Breast epithelium (tissue), 4 donors: ENCODE measurements at regions not wholly inside any gene's neighbourhood (a gene's known extent, or its start where the extent isn't known, plus 50 kb on each side); places are given as distances from the start of the nearest gene placed in this dataset.
"Not testable (repeated sequence)": the region's sequence is repeated elsewhere in the genome, so short reads cannot be mapped to it uniquely, and the experiment has no call there.

ENCODE experiments used
- DNase-seq, 2 donors: peaks; one replicate each; pipeline ENCODE4 v3.0.0-alpha.2; 2019; ENCODE audit warnings: low spot score in 2 of 2
- H3K27ac ChIP-seq, 2 donors: fragments of 200-600 bp; sonication (generic) in 1 of 2; one replicate each; pipeline ENCODE4 v1.5.1; 2016 to 2019; ENCODE audit warnings: mild to moderate bottlenecking in 1 of 2
- H3K27me3 ChIP-seq, 2 donors: fragments of 200-600 bp; sonication (generic) in 1 of 2; one replicate each; pipeline versions ENCODE4 v1.5.1 to v1.6.0; 2017 to 2019; ENCODE audit warnings: control low read depth in 1 of 2, mild to moderate bottlenecking in 1 of 2
- H3K36me3 ChIP-seq: fragments of 200-600 bp; one replicate; pipeline ENCODE4 v1.5.1; 2019
- H3K4me1 ChIP-seq, 2 donors: fragments of 200-600 bp; sonication (generic); one replicate each; pipeline ENCODE4 v1.5.1; 2016 to 2019; ENCODE audit warnings: control low read depth in 1 of 2
- H3K4me3 ChIP-seq, 3 donors: fragments of 200-600 bp; sonication (generic); 1 replicate in 2 of 3; 2 replicates in 1 of 3; pipeline ENCODE4 v1.5.1; 2016 to 2019; ENCODE audit warnings: mild to moderate bottlenecking in 3 of 3, moderate library complexity in 2 of 3
- H3K9me3 ChIP-seq, 2 donors: fragments of 200-600 bp; sonication (generic) in 1 of 2; one replicate each; pipeline ENCODE4 v1.5.1; 2016 to 2019; ENCODE audit warnings: control low read depth in 1 of 2
- POLR2A ChIP-seq: fragments of 450-650 bp; IDR thresholded peaks from one replicate; pipeline ENCODE4 v1.6.1; 2016; ENCODE audit warnings: antibody characterized with exemption, mild to moderate bottlenecking, moderate library complexity
- POLR2AphosphoS5 ChIP-seq, 3 donors: sonication (generic); formaldehyde crosslinking; IDR thresholded peaks; one replicate each; pipeline ENCODE4 v1.6.1; 2017; ENCODE audit warnings: antibody characterized with exemption in 3 of 3
- intact Hi-C: fragments of 100-400 bp; cut with DNase I; formaldehyde crosslinking; loops from one replicate; pipeline ENCODE4 v1.15.1; 2023; ENCODE audit warnings: low total_unique reads
- TF ChIP-seq, protein P1 (sequence below), 3 donors: fragments of 450-650 bp; IDR thresholded peaks; one replicate each; pipeline ENCODE4 v1.5.1; 2016 to 2017; ENCODE audit warnings: antibody characterized with exemption in 3 of 3, mild to moderate bottlenecking in 3 of 3, moderate library complexity in 3 of 3

DNA sequence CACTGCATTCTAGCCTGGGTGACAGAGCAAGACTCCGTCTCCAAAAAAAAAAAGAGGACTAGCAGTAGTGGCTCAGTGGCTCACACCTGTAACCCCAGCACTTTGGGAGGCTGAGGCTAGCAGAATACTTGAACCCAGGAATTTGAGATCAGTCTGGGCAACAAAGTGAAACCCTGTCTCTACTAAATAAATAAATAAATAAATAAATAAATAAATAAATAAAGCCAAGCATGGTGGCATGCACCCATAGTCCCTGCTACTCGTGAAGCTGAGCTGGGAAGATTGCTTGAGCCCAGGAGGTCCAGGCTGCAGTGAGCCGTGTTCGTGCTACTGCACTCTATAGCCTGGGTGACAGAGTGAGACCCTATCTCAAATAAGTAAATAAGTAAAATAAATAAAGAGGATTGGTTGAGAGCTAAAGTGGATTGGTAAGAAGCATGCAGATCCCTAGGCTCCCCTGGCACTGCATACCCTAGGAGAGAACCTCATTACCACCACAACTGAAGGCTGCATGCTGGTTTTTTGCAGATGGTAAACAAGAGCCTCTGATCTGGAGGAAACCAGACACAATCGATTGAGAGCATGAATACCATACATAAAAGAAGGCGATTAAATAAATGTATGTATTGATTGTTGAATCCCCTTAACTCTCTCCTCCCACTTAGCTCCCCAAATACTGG is 163.2 kb downstream of the REEP3 start:
- no peaks in the 10 kb centered on the region for H3K36me3 ChIP-seq
- intact Hi-C loops: no loop called here
- no peak overlapping the region for H3K4me3 ChIP-seq
- H3K4me1 ChIP-seq: no peaks in the 10 kb centered on the region
- H3K27me3 ChIP-seq: no peaks in the 10 kb centered on the region
- H3K9me3 ChIP-seq: no peaks in the 10 kb centered on the region
- no peak overlapping the region for H3K27ac ChIP-seq
- TF ChIP-seq POLR2AphosphoS5 (IDR thresholded peaks at IDR 0.05): no peak
- no peak for DNase-seq

DNA sequence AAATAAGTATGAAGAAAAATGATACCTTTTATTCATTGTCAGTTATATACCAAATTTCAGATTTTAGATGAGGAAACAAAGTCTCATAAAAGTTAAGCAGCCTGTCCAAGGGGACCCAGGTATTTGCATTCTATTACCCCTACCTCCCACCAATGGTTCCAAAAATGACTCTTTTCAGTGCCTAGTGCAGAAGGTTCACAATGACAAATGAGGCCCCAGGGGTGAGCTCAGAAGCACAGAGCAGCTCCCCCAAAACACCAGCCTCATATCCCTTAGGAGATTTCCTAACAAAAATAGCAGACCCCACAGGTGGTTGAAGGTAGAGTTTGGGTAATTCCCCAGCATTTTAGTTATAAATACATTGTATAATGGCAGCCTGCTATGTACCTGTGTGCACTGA is 168.6 kb downstream of the REEP3 start:
- H3K4me1 ChIP-seq: no peaks in the 10 kb centered on the region
- H3K27me3 ChIP-seq: no peaks in the 10 kb centered on the region
- H3K4me3 ChIP-seq: no peak overlapping the region
- no peaks in the 10 kb centered on the region for H3K36me3 ChIP-seq
- DNase-seq: no peak
- H3K9me3 ChIP-seq: no peaks in the 10 kb centered on the region
- intact Hi-C loops: no loop called here
- no peak for TF ChIP-seq POLR2A
- TF ChIP-seq, protein P1, sequence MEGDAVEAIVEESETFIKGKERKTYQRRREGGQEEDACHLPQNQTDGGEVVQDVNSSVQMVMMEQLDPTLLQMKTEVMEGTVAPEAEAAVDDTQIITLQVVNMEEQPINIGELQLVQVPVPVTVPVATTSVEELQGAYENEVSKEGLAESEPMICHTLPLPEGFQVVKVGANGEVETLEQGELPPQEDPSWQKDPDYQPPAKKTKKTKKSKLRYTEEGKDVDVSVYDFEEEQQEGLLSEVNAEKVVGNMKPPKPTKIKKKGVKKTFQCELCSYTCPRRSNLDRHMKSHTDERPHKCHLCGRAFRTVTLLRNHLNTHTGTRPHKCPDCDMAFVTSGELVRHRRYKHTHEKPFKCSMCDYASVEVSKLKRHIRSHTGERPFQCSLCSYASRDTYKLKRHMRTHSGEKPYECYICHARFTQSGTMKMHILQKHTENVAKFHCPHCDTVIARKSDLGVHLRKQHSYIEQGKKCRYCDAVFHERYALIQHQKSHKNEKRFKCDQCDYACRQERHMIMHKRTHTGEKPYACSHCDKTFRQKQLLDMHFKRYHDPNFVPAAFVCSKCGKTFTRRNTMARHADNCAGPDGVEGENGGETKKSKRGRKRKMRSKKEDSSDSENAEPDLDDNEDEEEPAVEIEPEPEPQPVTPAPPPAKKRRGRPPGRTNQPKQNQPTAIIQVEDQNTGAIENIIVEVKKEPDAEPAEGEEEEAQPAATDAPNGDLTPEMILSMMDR (IDR thresholded peaks at IDR 0.05): no peak
- TF ChIP-seq POLR2AphosphoS5 (IDR thresholded peaks at IDR 0.05): no peak
- H3K27ac ChIP-seq: no peak overlapping the region

DNA sequence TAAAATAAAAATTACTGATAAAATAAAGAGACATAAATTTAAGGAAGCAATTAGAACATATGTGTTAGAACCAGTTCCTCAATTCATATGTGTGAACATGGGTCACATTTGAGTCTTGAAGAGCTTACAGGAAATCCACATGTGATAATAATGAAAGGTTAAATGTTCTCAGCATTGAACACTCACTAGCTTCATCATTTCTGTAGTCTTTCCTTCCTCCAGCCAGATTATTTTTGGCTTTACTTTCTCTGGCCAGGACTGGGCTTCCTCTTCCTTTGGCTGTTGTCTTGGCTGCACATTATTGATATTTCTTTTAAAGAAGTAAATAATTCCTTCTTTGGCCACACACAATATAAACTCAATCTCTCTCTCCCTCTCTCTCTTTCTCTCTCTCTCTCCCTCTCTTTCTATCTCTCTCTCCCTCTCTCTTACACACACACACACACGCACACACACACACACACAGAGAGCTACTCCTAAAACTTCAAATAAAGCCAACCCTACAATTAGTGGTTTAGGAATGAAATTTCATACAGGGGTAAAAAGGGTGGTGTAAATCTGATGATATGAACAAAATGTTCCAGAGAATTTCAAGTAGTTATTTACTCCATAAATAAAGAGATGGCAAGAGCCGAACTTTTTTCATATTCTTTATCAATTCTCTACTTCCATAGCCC is 171.2 kb downstream of the REEP3 start:
- no peak for DNase-seq
- Histone ChIP-seq H3K9me3 (no peaks in the 10 kb centered on the region), H3K27me3 (no peaks in the 10 kb centered on the region), H3K4me3 (no peak overlapping the region), H3K4me1 (no peaks in the 10 kb centered on the region), H3K36me3 (no peaks in the 10 kb centered on the region), H3K27ac (peak overlapping the region; percentile 21 to 30)
- intact Hi-C loops: no loop called here
- no peak for TF ChIP-seq POLR2A
- TF ChIP-seq, protein P1 (IDR thresholded peaks at IDR 0.05): peak in 1 of 3 donors; percentile 9

DNA sequence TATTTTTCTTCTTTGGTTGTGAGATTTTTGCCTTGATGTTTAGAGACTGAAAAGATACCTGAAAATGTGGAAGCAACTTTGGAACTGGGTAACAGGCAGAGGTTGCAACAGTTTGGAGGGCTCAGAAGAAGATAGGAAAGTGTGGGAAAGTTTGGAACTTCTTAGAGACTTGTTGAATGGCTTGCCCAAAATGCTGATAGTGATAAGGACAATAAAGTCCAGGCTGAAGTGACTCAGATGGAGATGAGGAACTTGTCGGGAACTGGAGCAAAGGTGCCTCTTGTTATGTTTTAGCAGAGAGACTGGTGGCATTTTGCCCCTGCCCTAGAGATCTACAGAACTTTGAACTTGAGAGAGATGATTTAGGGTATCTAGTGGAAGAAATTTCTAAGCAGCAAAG is 171.8 kb downstream of the REEP3 start:
- H3K9me3 ChIP-seq, DNase-seq, H3K4me1 ChIP-seq, H3K4me3 ChIP-seq, H3K36me3 ChIP-seq, H3K27me3 ChIP-seq, intact Hi-C loops: not testable (repeated sequence)
- H3K27ac ChIP-seq: peak overlapping the region; percentile 5 to 30

DNA sequence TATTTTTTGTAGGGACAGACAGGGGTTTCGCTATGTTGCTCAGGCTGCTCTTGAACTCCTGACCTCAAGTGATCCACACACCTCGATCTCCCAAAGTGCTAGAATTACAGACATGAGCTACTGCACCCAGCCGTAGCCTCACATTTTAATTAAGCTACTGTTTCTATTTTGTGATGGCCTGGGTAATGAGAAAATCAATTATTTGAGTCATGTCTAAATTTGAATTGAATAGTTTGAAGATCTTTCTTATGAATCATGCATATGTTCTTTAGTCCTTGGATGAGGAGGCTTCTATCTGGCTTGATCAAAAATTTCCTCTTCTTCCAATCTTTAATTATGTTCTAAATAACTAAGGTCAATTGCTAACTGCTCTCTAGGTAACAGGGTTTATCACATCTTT is 175.0 kb downstream of the REEP3 start:
- Histone ChIP-seq H3K4me3 (no peak overlapping the region), H3K36me3 (no peaks in the 10 kb centered on the region), H3K27ac (no peak overlapping the region), H3K4me1 (no peaks in the 10 kb centered on the region), H3K9me3 (no peaks in the 10 kb centered on the region), H3K27me3 (no peaks in the 10 kb centered on the region)
- intact Hi-C loops: no loop called here
- DNase-seq: no peak
- TF ChIP-seq POLR2AphosphoS5 (IDR thresholded peaks at IDR 0.05) (no peak), POLR2A (no peak)
- TF ChIP-seq, protein P1 (IDR thresholded peaks at IDR 0.05): no peak

DNA sequence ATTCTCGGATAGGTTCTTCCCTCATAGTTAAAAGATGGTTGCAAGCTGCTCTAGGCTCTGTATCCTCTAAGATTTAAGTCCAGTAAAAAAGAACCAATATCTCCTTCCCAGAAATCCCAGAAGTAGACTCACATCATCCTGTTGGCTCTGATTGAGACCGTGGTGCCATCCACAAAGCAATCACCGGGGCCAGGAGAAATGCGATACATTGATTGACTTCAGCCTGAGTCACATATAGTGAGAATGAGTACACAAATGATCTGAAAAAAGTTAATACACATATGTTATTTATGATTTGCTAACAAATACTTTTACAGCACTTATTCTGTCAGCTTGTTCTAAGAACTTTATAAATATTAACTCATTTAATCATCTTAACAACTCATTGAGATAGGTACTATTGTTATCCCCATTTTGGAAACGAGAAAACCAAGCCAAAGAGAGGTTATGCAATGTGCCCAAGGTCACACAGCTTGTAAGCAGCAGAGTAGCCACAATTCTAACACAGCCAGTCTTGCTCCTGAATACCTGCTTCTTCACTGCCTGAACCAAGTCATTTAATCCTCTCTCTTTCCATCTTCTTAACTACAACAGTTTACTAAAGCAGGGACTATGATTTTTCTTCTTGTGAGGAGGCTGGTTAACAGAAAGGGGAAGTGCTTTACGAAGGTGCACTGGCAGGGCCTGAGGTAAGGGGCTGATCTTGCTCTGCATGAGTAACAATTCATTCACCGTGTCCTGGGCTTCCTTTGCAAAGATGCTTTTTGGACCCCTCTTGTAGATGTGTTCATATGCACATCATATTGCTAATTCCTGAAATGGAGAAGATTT is 177.0 kb downstream of the REEP3 start:
- Histone ChIP-seq H3K27ac (peak overlapping the region in 1 of 2 donors; percentile 89), H3K4me3 (no peak overlapping the region), H3K36me3 (no peaks in the 10 kb centered on the region), H3K4me1 (no peaks in the 10 kb centered on the region), H3K9me3 (no peaks in the 10 kb centered on the region), H3K27me3 (no peaks in the 10 kb centered on the region)
- intact Hi-C loops: no loop called here
- TF ChIP-seq POLR2A: no peak
- TF ChIP-seq, protein P1 (IDR thresholded peaks at IDR 0.05): no peak
- TF ChIP-seq POLR2AphosphoS5 (IDR thresholded peaks at IDR 0.05): no peak
- DNase-seq: no peak
